ENCODE measurements at regions not wholly inside any gene's neighbourhood (a gene's known extent, or its start where the extent isn't known, plus 50 kb on each side); places are given as distances from the start of the nearest gene placed in this dataset.

GRCh38 chr18:78518805-78519204, 460.8 kb upstream of the SALL3 start (continued):
- TF ChIP-seq KIAA2018 (CRISPR knock-in tag; IDR thresholded peaks at IDR 0.05; ENCODE audit: borderline replicate concordance): no peak
- TF ChIP-seq MXD3 (CRISPR knock-in tag; IDR thresholded peaks at IDR 0.05): no peak
- no peak for TF ChIP-seq NONO (IDR thresholded peaks at IDR 0.05)
- TF ChIP-seq NONO (CRISPR knock-in tag; conservative IDR thresholded peaks at IDR 0.05): no peak
- TF ChIP-seq ARNTL (CRISPR knock-in tag; IDR thresholded peaks at IDR 0.05): no peak
- TF ChIP-seq HHEX (CRISPR knock-in tag; IDR thresholded peaks at IDR 0.05): no peak

All from HepG2 (cell line).